Smooth muscle cell (in vitro differentiated cells): ENCODE measurements at regions not wholly inside any gene's neighbourhood (a gene's known extent, or its start where the extent isn't known, plus 50 kb on each side); places are given as distances from the start of the nearest gene placed in this dataset.

ENCODE experiments used
- DNase-seq: peaks from one replicate; lab custom pipeline; 2025; ENCODE audit not compliant: unreplicated experiment; lab: John Stamatoyannopoulos, UW
- H2AFZ ChIP-seq: fragments of 200-600 bp; sonication (generic); 2 replicates; pipeline ENCODE4 v1.6.0; 2016; ENCODE audit warnings: antibody characterized with exemption, low read depth, mild to moderate bottlenecking
- H3F3A ChIP-seq: fragments of 200-600 bp; sonication (generic); 2 replicates; pipeline ENCODE4 v1.6.0; 2017; ENCODE audit warnings: antibody characterized with exemption, low read depth
- H3K27ac ChIP-seq: fragments of 200-600 bp; sonication (generic); 2 replicates; pipeline ENCODE4 v1.5.1; 2016; ENCODE audit warnings: low read depth, mild to moderate bottlenecking
- H3K27me3 ChIP-seq: fragments of 200-600 bp; sonication (generic); 2 replicates; pipeline ENCODE4 v1.6.1; 2016; ENCODE audit warnings: low read depth, mild to moderate bottlenecking
- H3K36me3 ChIP-seq: fragments of 200-600 bp; sonication (generic); 2 replicates; pipeline ENCODE4 v1.5.1; 2016; ENCODE audit warnings: low read depth
- H3K4me1 ChIP-seq: fragments of 200-600 bp; sonication (generic); 2 replicates; pipeline ENCODE4 v1.5.1; 2016; ENCODE audit warnings: low read depth
- H3K4me2 ChIP-seq: fragments of 200-600 bp; sonication (generic); 2 replicates; pipeline ENCODE4 v1.6.0; 2016; ENCODE audit warnings: mild to moderate bottlenecking
- H3K4me3 ChIP-seq: fragments of 200-600 bp; sonication (generic); 2 replicates; pipeline ENCODE4 v1.5.1; 2016; ENCODE audit warnings: mild to moderate bottlenecking
- H3K79me2 ChIP-seq: fragments of 200-600 bp; sonication (generic); 2 replicates; pipeline ENCODE4 v1.6.0; 2016; ENCODE audit warnings: low read depth, mild to moderate bottlenecking
- H3K9ac ChIP-seq: fragments of 200-600 bp; sonication (generic); 2 replicates; pipeline ENCODE4 v1.6.0; 2016; ENCODE audit warnings: low read depth
- H3K9me3 ChIP-seq: fragments of 200-600 bp; sonication (generic); replicated peaks from 2 replicates; pipeline ENCODE4 v1.5.1; 2016; ENCODE audit warnings: low read depth
- H4K20me1 ChIP-seq: fragments of 200-600 bp; sonication (generic); 2 replicates; pipeline ENCODE4 v1.6.0; 2016; ENCODE audit warnings: low read depth
- WGBS: methylation state at CpG from one replicate; pipeline ENCODE4 v1.1.7; 2016; ENCODE audit warnings: low lambda C conversion rate; 5-methylcytosine and 5-hydroxymethylcytosine counted together
- TF ChIP-seq, protein P1 (sequence below): fragments of 200-600 bp; sonication (generic); IDR thresholded peaks from 2 replicates; pipeline ENCODE4 v1.5.1; 2017; ENCODE audit warnings: borderline replicate concordance, mild to moderate bottlenecking, antibody characterized with exemption; ENCODE audit not compliant: insufficient read depth, poor library complexity, severe bottlenecking

DNA sequence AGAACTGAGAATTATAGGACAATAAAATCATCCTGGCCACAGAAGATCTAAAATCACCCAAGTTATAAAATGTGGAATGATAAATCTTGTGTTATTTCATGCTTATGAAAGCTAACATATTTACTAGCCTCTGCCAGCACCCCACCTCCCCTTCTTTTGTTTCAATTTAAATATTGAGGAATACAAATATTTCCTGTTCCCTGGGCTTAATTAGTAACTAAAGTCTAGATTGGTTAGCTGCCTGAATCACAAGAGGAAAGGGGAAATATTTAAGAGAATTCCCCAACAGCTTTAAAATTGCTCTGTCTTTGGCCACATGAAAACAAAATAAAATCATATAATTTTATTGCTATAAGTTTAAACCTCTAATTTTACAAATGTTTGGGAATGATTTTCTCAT, 287.0 kb downstream of the PRELID2 start:
- TF ChIP-seq, protein P1, sequence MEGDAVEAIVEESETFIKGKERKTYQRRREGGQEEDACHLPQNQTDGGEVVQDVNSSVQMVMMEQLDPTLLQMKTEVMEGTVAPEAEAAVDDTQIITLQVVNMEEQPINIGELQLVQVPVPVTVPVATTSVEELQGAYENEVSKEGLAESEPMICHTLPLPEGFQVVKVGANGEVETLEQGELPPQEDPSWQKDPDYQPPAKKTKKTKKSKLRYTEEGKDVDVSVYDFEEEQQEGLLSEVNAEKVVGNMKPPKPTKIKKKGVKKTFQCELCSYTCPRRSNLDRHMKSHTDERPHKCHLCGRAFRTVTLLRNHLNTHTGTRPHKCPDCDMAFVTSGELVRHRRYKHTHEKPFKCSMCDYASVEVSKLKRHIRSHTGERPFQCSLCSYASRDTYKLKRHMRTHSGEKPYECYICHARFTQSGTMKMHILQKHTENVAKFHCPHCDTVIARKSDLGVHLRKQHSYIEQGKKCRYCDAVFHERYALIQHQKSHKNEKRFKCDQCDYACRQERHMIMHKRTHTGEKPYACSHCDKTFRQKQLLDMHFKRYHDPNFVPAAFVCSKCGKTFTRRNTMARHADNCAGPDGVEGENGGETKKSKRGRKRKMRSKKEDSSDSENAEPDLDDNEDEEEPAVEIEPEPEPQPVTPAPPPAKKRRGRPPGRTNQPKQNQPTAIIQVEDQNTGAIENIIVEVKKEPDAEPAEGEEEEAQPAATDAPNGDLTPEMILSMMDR = no peak
- H3K9me3 ChIP-seq = no peaks in the 10 kb centered on the region

DNA sequence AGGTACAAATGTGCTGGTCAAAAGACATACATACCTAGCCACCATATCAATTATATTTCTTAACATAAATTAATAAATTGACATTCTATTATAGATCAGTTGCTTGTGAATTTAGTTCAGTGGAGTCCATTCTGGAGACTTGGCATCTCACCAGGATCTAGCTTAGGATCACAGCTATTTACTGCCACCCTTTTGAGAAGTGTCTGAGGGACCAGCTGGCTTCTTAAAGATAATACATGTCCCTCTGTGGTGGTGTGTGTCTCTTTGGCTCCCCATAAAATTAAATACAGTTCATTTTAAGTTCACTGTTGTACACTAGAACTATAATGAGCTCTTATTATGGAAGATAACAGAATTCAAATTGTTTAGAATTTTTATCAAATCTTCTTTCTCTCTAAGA, 290.7 kb downstream of the PRELID2 start:
- Histone ChIP-seq H3F3A (no peaks in the 10 kb centered on the region), H2AFZ (no peak overlapping the region), H3K4me3 (no peak overlapping the region), H3K4me1 (peaks cover 8% of the 10 kb centered on the region), H3K27ac (no peak overlapping the region), H4K20me1 (no peaks in the 10 kb centered on the region), H3K27me3 (no peaks in the 10 kb centered on the region), H3K9ac (no peak overlapping the region), H3K9me3 (no peaks in the 10 kb centered on the region), H3K4me2 (no peak overlapping the region), H3K79me2 (no peaks in the 10 kb centered on the region), H3K36me3 (no peaks in the 10 kb centered on the region)
- TF ChIP-seq, protein P1 = no peak
- DNase-seq = no peak

More for the DNA sequence above, 287.0 kb downstream of the PRELID2 start:
- H3F3A ChIP-seq = no peaks in the 10 kb centered on the region
- H3K27me3 ChIP-seq = no peaks in the 10 kb centered on the region
- no peak overlapping the region for H3K27ac ChIP-seq
- H4K20me1 ChIP-seq = no peaks in the 10 kb centered on the region
- no peak overlapping the region for H2AFZ ChIP-seq
- H3K4me3 ChIP-seq = no peak overlapping the region
- no peaks in the 10 kb centered on the region for H3K36me3 ChIP-seq
- no peak overlapping the region for H3K4me2 ChIP-seq
- no peak for DNase-seq
- no peaks in the 10 kb centered on the region for H3K79me2 ChIP-seq
- peaks cover 3% of the 10 kb centered on the region for H3K4me1 ChIP-seq
- no peak overlapping the region for H3K9ac ChIP-seq

DNA sequence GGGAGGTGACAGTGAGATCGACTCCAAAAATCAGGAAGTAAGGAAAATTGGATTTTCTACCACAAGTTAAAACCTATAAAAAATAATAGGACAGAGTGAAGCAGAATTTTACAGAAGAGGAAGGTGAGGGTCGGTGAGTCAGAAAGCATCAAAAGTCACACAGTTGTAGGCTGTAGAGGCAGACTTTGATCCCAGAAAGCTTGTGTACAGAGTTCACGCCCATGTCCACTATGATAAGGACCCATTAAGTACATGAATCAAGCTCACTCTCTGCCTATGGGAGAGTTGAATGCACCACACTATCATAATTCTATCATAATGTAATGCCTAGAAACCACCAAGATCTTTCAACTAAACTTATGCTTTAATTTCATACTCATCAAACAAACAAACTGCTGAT, 291.2 kb downstream of the PRELID2 start:
- TF ChIP-seq, protein P1 = no peak

DNA sequence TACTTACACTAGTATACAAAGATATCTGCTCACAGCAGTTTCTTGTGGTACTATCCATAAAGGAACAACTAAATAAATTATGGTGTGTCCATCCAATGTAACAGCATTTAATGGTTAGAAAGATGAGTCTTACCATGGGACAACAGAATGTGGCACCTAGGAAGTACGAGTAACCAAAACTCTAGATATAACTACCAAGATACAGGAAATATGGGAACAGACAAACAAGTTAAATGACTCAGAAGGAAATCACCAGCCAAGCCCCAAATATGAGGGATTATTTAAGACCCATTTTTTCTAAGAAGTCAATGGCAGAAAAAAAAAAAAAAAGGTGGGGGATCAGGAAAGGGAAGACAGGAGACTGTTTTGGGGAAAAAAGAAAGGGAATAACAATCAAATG, 294.8 kb downstream of the PRELID2 start:
- H3K4me3 ChIP-seq = no peak overlapping the region
- DNase-seq = no peak
- TF ChIP-seq, protein P1 = no peak
- no peak overlapping the region for H3K4me2 ChIP-seq
- no peaks in the 10 kb centered on the region for H3K36me3 ChIP-seq
- no peaks in the 10 kb centered on the region for H3K27me3 ChIP-seq
- H4K20me1 ChIP-seq = no peaks in the 10 kb centered on the region
- no peaks in the 10 kb centered on the region for H3F3A ChIP-seq
- H3K9ac ChIP-seq = no peak overlapping the region
- H3K4me1 ChIP-seq = peaks cover 8% of the 10 kb centered on the region
- no peaks in the 10 kb centered on the region for H3K79me2 ChIP-seq
- H3K9me3 ChIP-seq = no peaks in the 10 kb centered on the region
- 76% methylated on average over 1 of the region's 1 CpG for WGBS
- H3K27ac ChIP-seq = no peak overlapping the region
- H2AFZ ChIP-seq = no peak overlapping the region

More for the DNA sequence above, 291.2 kb downstream of the PRELID2 start:
- H3K9me3 ChIP-seq = no peaks in the 10 kb centered on the region
- no peak overlapping the region for H2AFZ ChIP-seq
- no peaks in the 10 kb centered on the region for H3K79me2 ChIP-seq
- H3K27me3 ChIP-seq = no peaks in the 10 kb centered on the region
- H4K20me1 ChIP-seq = no peaks in the 10 kb centered on the region
- no peak for DNase-seq
- H3K4me3 ChIP-seq = no peak overlapping the region
- 87% methylated on average over 3 of the region's 3 CpGs for WGBS
- H3K27ac ChIP-seq = no peak overlapping the region
- no peak overlapping the region for H3K4me2 ChIP-seq
- no peaks in the 10 kb centered on the region for H3K36me3 ChIP-seq
- H3K4me1 ChIP-seq = peaks cover 8% of the 10 kb centered on the region
- no peak overlapping the region for H3K9ac ChIP-seq
- no peaks in the 10 kb centered on the region for H3F3A ChIP-seq
